ENCODE measurements at regions not wholly inside any gene's neighbourhood (a gene's known extent, or its start where the extent isn't known, plus 50 kb on each side); places are given as distances from the start of the nearest gene placed in this dataset.

- no peak for DNase-seq
Measured at GRCh38 chr16:27686926-27687325, 137.0 kb downstream of the KATNIP start.

GRCh38 chr16:27687605-27688004 lies 137.7 kb downstream of the KATNIP start:
- no peak for DNase-seq

- no peak for DNase-seq
Measured at GRCh38 chr16:27689711-27690110, 139.8 kb downstream of the KATNIP start.

GRCh38 chr16:27690608-27691007 lies 140.7 kb downstream of the KATNIP start:
- DNase-seq, result peak; percentile 9

- no peak for DNase-seq
Measured at GRCh38 chr16:27691721-27692120, 141.8 kb downstream of the KATNIP start.

- no peak for DNase-seq
Measured at GRCh38 chr16:27692576-27692975, 142.6 kb downstream of the KATNIP start.

- DNase-seq, result no peak
Measured at GRCh38 chr16:27695161-27695560, 145.2 kb downstream of the KATNIP start.

GRCh38 chr16:27698266-27698665 lies 148.3 kb downstream of the KATNIP start:
- DNase-seq, result no peak

GRCh38 chr16:27698746-27699145 lies 148.8 kb downstream of the KATNIP start:
- no peak for DNase-seq

- no peak for DNase-seq
Measured at GRCh38 chr16:27699540-27699939, 149.6 kb downstream of the KATNIP start.

GRCh38 chr16:27700304-27700995 lies 150.5 kb downstream of the KATNIP start:
- no peak for DNase-seq

- no peak for DNase-seq
Measured at GRCh38 chr16:27701381-27701780, 151.4 kb downstream of the KATNIP start.

- no peak for DNase-seq
Measured at GRCh38 chr16:27703121-27703520, 153.2 kb downstream of the KATNIP start.

- DNase-seq, result no peak
Measured at GRCh38 chr16:27703545-27703944, 153.6 kb downstream of the KATNIP start.

- DNase-seq, result no peak
Measured at GRCh38 chr16:27704252-27704651, 154.3 kb downstream of the KATNIP start.

- DNase-seq, result no peak
Measured at GRCh38 chr16:27706156-27706865, 156.4 kb downstream of the KATNIP start.

GRCh38 chr16:27706866-27707685 lies 157.1 kb downstream of the KATNIP start:
- DNase-seq, result no peak

- DNase-seq, result no peak
Measured at GRCh38 chr16:27708651-27709050, 158.7 kb downstream of the KATNIP start.

- no peak for DNase-seq
Measured at GRCh38 chr16:27712251-27712711, 162.3 kb downstream of the KATNIP start.

GRCh38 chr16:27717726-27718125 lies 167.8 kb downstream of the KATNIP start:
- DNase-seq, result no peak

- no peak for DNase-seq
Measured at GRCh38 chr16:27718201-27719105, 168.5 kb downstream of the KATNIP start.

- no peak for DNase-seq
Measured at GRCh38 chr16:27719106-27719445, 169.1 kb downstream of the KATNIP start.
